Activated CD4-positive, alpha-beta T cell treated with anti-CD3 and anti-CD28 coated beads, Interleukin-10, Interleukin-2, amounts not matched to agents 100 ng/mL and 50 ng/mL, durations not matched to agents 16 hours and 8 hours (primary cell): ENCODE measurements at regions not wholly inside any gene's neighbourhood (a gene's known extent, or its start where the extent isn't known, plus 50 kb on each side); places are given as distances from the start of the nearest gene placed in this dataset.
"Not testable (repeated sequence)": the region's sequence is repeated elsewhere in the genome, so short reads cannot be mapped to it uniquely, and the experiment has no call there.

ENCODE experiments used
- DNase-seq: peaks from one replicate; pipeline ENCODE4 v3.0.0-alpha.2; 2020

DNA sequence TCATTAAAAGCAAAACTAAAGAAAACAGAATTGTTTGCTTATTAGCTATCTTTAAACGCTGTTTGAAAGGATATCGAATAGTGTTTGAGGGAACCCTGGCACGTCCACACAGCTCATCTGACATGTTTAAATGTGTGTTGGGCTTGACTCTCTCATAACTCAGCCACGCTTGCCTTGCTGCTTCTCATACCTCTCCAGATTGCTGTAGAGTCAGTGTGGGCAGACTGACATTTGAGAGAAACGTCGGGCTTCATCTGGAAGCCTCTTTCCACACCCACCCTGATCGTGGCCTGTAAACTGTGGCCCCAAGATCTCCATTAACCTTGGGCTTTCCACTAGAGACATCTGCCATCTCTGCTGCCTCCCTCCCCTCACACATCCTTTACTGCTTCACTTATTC is 226.4 kb upstream of the PLGLB2 start:
- DNase-seq = not testable (repeated sequence)

DNA sequence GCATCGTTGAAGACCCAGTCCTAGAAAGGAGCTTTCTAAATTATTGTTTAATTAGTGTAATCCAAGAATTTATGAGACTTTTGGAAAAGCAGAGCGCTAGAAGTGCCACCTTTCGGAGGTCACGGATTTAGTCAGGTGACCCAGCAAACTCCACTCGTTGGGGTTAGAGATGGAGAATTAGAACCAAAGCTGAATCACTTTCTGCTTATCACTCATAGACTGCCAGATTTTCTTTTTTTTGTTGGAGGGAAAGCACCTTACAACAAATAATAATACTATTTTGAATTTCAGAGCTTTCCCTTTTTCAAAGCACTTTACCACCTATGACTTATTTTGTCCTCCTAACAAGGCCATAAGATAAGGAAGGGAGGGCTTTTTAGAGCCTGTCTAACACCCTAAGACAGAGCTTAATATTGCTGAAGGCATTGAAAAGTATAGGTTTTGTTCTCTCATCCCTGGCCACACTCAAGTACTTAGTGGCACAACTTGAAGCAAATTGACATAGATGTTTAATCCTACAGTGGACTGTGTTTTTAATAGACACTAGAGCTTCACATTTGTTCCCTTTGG is 223.2 kb upstream of the PLGLB2 start:
- DNase-seq = peak; percentile 85

DNA sequence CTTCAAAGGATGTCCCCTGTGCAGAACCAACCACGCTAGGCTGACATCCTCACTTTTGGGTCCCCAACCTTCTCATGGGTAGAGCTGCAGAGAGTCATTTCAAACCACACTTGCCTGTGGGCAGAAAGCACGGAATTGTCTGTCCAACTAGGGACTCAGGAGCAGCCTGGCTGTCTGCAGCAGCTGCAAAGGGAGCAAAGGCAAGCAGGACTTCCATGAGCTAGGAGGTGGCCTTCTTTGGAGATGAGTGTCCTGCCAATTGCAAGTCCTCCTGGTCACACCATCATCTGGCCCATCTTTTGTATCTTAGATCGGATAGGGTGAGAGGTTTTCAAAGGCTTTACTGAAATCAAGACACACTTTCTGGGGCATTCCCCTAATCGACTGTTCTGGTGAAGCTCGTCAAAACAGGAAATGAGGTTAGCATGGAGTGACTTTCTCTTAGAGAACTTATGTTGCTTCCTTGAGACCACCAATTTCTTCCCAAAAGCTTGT is 222.3 kb upstream of the PLGLB2 start:
- DNase-seq = peak; percentile 63

DNA sequence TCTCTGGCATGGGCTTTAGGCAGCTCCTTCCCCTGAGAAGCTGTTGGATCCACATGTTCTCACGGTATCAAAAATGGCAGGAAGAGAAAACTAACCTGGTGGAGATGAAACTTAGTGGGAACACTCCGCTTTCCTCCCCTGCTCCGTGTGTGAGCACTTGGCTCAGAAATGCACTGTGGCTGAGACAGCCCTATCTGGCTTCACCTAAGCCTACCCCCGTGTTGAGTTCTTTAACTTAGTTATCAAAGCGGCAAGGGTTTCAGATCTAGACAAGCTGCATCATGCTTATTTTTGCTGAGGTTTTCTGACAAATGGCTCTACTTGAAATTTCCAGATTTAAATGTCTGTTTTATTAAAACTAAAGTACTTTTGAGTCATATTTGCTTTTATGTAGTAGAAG is 221.6 kb upstream of the PLGLB2 start:
- DNase-seq = not testable (repeated sequence)

DNA sequence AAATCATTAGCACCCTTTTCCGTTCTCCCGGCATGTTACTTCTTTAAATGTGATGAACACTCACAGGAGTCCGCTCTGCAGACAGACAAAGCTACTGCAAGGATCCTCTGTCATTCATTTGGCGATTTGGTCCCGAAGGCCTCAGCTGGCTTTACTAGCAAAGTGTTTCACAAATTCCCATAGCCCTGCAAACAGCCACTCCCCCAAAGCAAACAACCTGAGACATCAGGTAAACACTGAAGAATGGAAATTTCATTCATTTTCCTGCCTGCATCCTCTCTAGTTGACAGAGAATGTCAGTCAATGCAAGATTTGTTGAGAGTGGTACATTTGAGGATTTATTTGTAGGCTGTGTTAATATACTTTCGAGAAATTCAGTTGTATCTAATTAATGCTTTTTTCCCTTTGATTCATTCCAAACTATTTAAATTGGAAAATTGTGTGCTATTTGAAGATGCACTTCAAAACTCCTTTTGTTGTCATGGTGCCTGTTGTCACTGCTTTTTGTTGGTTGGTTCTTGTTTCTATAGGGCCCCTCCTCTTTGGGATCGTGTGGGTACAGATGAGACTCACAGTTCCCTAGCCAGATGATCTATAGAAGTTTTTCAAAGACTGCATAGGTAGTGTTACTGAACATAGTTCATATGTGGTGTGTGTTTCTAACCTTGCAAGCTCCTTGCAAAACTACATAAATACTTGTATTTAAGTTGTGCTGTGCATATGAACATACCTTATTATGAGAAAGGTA is 215.7 kb upstream of the PLGLB2 start:
- DNase-seq = not testable (repeated sequence)

DNA sequence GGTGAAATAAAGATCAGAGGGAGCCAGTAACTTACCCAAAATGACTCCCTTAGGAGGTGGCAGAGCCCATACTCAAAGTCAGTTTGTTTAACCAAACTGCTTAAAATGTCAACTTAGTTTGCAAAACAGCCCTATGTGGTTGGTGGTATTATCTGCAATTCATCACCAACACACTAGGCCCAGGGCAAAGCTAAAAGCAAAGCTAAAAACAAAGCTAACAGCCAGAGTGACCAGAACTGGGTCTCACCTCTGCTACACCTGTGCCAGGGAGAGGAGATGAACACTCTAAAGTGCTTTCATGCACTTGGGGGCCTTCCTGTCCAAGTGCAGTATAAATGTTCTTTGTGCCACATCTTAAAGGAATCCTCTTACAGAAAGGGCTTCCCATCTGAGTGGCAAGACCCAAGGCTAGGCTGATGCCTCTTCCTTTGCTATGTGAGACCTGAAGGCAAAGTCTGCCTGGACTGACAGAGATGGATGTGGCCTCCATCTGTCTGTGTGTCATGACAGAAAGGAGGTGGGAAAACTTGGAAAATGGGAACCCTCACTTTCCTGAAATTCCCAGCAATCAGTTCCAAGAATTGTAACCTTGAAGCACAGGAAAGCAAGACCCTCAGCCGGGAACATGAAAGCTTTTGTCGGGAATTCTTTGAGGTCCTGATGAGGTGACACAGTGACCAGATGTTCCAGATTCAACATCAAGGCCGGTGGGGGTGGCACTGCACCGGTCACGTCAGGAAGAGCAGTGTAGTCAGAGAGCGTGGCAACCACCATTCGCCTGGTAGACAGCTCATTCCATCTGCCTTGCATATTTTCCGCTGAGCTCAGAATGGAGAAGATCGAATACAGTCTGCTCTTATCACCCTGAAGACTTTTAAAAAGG is 214.3 kb upstream of the PLGLB2 start:
- DNase-seq = not testable (repeated sequence)

DNA sequence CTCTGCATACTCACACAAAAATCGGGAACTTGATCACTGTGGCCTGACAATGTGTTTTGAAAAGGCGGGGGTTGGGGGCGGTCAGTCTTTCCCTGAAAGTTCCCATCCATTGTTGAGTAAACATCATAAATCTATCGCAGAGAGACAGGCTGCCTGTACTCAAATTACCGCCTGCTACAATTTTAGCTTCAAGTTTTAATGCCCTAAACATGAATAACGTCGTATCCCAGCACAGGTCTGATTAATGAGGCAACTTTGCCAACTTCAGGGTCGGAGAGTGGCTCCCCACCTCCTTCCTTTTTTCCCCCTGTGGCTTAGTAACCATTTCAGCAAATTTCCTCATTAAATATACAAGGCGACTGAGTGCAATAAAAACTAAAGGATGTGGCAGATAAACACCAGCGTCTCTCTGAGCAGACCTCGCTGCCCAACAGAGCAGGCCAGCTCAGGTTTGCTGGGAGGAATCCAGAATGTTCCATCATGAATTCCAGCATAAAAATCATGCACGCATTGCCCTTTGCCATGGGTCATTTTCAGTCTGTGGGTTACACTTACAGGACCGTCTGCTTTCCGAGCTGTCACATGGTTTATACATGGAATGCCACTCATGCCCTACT is 213.5 kb upstream of the PLGLB2 start:
- not testable (repeated sequence) for DNase-seq

DNA sequence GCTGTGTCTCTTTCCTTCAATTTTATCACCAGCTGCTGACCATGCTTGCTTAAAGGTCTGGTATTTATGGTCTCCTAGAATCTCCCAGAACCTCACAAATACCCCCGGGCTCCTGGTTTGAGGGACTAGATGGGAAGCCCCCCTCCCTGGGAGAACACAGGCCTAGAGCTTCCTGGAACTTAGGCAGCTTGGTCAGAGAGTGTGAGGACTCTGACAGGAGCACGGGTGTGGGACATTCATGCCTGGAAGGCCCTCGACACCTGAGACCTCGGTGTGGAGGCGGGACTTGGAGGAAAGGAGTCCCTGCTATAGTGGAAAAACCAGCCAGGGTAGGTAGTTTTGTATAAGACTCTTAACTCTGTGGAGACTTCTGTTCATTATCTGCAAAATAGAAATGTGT is 211.5 kb upstream of the PLGLB2 start:
- not testable (repeated sequence) for DNase-seq

DNA sequence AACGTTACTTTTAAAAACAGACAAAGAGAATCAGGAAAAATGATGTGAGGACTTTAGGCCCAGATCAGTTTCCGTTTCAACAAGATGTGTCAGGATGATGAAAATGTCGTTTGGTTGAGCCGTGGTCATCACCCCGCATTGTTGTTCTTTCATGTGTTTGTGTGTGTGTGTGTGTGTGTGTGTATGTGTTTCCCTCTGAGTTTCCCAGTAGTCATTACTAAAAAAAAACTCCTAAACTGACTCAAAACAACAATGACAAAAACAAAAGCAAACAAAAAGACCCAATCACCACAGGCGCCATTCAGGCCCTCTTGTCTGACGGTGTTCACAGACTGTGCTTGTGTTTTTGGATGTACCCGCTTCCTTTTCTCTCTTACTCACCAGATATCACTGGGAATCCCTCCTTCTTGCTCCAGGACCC is 210.6 kb upstream of the PLGLB2 start:
- peak; percentile 55 for DNase-seq

DNA sequence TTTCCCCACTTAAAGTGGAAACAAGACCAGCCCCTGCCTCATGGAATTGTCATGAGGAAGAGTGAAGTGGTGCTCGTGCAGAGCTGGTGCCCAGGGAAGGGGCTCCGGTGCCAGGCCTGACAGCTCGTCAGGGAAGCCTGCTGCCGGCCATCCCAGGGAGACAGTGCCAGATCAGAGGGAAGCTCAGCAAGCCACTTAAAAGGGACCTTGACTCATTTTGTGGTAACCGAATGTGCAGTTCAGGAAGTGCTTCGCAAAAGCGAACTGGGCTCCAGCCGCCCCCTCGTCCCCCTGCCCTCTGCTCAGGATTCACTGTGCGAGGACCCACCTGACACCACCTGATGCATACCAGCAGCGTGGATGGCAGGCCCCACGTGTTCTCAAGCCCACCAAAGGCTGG is 209.6 kb upstream of the PLGLB2 start:
- DNase-seq = not testable (repeated sequence)

DNA sequence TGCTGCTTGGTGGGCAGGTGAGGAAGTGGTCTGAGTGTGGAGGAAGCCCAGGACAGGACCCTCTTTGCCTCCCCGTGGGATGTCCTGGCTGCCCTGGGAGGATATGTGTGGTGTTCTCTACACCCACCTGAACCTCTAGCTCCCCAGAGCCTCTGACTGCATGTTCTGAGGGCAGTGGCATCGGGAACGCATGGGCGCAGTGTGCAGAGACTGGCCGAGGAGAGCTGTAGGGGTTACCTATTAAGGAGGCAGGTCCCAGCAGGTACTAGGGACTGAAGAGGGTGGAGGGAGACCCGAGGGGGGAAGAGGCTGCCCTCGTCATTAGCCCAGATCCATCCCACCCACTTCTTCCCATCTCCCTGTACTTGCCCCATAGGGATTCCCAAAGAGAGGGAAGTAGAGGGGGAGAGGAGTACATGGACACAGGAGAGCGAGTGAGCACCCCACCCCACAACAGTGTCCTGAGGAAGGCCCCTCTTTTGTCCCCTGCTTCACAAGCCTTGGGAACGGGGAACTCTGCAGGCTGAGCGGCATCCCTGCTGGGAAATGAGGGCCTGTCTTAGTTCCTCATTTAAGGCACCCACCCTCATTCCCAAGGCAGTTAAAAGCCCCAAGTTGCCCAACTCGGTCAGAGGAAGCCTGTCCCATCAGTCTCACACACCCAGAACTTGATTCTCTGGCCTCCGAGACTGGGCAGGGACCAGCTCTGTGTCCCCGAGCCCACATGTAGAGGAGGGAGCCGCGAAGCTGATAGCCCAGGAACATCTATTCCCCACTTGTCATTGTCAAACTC is 208.5 kb upstream of the PLGLB2 start:
- DNase-seq = not testable (repeated sequence)

DNA sequence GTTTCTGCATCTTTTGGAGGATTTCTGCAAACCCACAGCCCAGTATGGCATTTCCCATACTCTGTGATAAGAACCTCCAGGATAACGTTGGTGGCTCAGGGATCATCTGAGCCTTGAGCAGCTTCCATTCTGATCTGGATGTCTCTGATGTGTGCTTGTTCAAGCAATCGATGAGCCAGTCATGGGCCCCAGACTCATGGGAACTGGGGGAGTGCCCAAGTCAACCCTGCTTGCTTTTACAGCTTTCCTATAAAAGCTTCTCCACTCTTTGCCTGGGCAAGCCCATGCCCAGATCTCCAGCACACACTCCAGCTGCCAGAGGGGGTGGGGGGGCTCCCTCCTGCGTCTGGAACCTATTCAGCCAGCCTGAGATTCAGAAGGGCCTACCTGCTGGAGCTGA is 207.6 kb upstream of the PLGLB2 start:
- DNase-seq = not testable (repeated sequence)

DNA sequence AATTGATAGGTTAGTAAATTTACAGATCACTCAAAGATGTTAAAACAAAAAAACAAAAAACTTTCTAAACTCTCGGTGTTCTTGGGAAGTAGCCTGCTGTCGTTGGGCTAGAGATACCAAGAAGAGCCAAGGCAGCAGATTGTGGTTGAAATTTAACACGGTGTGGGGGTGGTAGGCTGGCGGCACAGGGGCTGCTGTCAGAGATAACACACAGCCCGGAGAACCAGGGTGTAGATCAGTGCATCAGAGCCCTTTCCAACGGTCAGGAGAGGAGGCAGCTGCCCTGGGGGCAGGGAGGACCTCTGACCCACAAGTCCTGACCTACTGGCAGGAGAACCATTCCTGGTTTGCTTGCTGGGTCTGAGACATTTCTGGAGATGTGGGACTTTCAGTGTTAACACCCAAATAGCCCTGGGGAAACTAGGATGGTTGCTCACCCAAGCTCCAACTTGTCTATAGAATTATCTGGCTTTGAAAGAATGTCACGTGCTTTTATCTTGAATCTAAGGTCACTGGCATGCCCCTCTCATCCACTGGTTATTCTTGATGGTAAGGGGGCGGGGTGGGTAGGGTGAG is 205.2 kb upstream of the PLGLB2 start:
- DNase-seq = peak; percentile 47

DNA sequence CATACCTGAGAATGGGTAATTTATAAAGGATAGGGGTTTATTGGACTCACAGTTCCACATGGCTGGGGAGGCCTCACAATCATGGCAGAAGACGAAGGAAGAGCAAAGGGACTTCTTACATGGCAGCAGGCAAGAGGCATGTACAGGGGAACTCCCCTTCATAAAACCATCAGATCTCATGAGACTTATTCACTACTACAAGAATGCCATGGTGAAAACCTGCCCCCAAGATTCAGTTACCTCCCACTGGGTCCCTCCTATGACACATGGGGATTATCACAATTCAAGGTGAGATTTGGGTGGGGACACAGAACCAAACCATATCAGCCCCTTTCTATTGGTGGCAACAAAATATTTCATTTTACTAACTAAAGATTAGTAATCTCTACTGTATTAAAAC is 204.1 kb upstream of the PLGLB2 start:
- DNase-seq = not testable (repeated sequence)

DNA sequence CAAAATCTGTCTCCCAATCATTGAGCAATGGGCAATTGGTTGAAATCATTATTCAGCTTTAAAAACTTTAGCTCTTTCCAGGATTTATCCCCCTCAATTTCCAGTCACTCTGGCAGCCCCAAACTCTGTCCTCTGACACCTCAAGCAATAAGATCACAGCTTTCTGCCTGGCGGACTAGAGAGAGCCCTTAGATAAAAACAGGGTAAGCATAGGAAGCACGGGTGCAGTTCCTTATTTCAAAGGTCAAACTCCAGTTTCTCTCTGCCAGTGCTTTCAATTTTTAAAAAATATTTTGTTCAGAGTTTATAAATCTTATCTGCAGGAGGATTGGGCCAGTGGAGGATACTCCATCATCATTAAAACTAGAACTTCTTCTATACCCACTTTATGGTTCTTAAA is 200.8 kb upstream of the PLGLB2 start:
- not testable (repeated sequence) for DNase-seq

DNA sequence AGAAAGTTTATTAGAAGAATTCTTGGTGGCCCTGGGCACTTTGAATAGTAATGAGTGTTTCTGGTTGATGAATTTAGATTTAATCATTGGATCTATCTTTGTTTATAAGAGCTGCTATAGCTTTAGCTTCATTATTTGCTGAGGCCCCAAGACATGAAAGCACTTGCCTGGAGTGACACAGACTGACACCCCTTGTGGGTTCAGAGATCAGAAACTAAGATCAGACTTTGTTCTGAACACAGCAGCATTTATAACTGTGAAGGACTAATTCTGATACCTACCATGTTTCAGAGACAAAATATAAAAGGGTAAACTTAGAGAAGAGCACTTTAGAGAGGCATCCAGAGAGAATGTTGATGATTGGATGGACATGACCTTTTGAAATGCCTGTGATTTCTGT is 199.9 kb upstream of the PLGLB2 start:
- DNase-seq = not testable (repeated sequence)

DNA sequence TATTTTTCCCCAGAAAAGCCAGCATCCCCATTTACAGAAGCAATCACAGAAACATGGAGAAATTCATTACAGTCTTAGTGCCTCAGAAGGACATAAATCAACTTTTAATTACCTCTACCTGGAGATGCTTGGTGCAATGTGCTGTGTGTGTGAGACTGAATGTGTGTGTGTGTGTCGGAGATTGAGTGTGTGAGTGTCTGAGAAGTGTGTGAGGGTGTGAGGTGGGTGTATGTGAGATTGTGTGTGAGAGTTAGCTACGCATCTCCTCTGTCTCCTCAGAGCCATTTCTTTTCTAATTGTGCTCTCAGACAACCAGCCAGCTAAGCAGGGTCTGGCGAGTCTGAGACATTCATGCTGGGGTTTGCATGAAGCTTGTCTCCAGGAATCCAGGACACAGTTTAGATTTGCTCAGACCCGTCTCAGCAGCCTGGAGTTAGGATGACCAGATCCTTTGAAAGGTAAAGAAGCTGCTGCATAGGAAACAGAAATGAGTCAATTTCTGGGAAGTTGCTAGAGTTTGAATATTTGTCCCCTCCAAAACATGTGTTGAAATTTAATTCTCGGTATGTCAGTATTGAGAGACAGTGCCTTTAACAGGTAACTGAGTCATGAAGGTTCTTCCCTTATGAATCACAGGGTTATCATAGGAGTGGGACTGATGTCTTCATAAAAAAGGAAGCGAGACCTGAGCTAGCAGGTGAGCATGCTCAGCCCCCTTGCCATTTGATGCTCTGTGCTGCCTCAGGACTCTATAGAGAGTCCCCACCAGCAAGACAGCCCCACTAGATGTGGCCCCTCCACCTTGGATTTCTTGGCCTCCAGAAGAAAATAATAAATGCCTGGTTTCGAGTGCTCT is 199.0 kb upstream of the PLGLB2 start:
- not testable (repeated sequence) for DNase-seq

DNA sequence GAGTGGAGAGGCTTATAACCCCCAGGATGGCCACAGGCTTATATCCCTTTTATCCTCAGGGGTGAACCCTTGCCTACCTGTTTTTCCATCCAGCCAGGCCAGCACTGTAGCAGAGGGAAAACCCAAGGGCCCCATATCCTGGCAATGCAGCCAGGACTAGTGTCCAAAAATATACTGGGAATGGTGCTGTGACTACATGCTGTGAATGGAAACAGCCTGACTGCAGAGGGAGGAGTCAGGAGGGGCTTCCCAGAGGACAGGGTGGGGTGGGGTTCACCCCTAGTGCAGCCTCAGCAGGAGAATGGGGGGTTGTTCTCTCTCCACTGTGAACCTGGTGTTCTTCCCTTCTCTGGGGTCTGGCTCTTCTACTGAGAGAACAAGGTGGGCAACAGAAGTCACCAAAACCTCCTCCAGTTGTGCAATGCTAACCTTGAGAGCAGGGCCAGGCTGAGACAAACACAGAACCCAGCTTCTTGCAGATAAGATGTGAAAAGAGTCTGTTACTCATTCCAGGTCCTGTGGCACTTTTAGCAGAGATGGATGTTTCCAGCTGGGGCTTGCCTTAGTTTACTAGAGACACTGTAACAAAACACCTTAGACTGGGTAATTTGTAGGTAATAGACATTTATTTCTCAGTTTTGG is 198.2 kb upstream of the PLGLB2 start:
- not testable (repeated sequence) for DNase-seq

DNA sequence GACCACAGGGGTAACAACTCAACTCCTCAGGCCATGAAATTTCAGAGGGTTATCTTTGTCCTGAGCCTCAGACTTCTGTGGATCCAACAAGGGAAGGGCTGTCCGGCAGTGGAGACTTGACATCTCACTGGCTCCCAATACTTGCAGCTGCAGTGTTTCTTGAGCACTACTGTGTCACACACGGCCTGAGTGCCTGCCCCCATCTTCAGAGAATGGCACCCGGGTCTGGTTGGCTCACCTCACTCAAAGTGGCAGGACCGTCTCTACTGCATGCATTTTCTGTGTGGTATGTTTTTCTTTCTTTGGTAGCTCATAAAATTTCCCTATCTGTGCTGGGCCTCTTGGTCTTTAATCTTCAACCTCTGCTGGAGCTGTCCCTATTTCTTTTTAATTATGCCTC is 193.2 kb upstream of the PLGLB2 start:
- DNase-seq = not testable (repeated sequence)

DNA sequence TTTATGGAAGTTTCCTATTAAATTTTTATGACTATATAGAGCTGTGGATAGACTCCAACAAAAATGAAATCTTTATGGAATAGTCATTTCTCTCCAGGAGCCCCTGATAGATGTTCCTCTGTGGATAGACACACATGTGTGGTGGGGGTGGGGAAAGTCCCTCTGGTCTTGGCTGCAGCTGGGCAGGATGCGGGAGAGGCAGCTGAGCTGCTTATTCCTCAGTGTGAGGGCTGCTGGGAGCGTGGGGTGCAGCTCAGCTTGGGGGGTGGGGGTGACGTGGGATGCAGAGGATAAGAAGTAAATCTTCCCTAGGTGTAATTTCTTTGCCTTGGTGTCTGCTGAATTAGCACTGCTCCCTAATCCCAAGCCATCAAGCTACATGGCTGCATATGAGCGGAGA is 192.8 kb upstream of the PLGLB2 start:
- not testable (repeated sequence) for DNase-seq
